HCT116 (cell line): ENCODE measurements at regions not wholly inside any gene's neighbourhood (a gene's known extent, or its start where the extent isn't known, plus 50 kb on each side); places are given as distances from the start of the nearest gene placed in this dataset.

Experiments used
- ATAC-seq: fragments of 200-7000 bp; cut with Tn5 transposase; 2 replicates; pipeline ENCODE4 v1.9.1; 2020; ENCODE audit warnings: mild to moderate bottlenecking, moderate library complexity
- BruUV-seq: library from RNA; stranded (reverse); fragments of 400-500 nt; replicated peaks from 2 replicates; lab custom pipeline; 2021; lab: Mats Ljungman, UMichigan
- CTCF ChIA-PET: fragments of 300-600 bp; sonication (Branson Sonifier 250); formaldehyde crosslinking; loops from one replicate; lab custom pipeline; 2021; ENCODE audit warnings: antibody characterized with exemption; lab: Charles Lee
- POLR2A ChIA-PET: fragments of 300-600, 350-600 bp; sonication (Branson Sonifier 250); formaldehyde crosslinking; loops from one replicate; lab custom pipeline; 2021; ENCODE audit warnings: antibody characterized with exemption; lab: Charles Lee
- RAD21 ChIA-PET, 2 experiments: fragments of 300-600 bp; sonication (Branson Sonifier 250); formaldehyde crosslinking; loops; one replicate each; lab custom pipeline; 2023; ENCODE audit warnings: low total read pairs in 2 of 2; ENCODE audit not compliant: uncharacterized antibody in 2 of 2, unreplicated experiment in 2 of 2, low non-redundant PET in 1 of 2; lab: Charles Lee
- DNase-seq: peaks from one replicate; pipeline ENCODE4 v3.0.0-alpha.2; 2010; ENCODE audit warnings: low read depth, low spot score
- H2AFZ ChIP-seq: fragments of 200-600 bp; shearing (Covaris generic), sonication (generic); 2 replicates; pipeline ENCODE4 v1.6.1; 2017; ENCODE audit warnings: low read depth, mixed run types, mixed read lengths, antibody characterized with exemption, low read length; ENCODE audit not compliant: poor library complexity, severe bottlenecking
- H3K27ac ChIP-seq: 2 replicates; pipeline ENCODE4 v1.5.1; 2012; ENCODE audit warnings: low read depth, low read length
- H3K27me3 ChIP-seq: fragments of 200-600 bp; sonication (generic); 2 replicates; pipeline ENCODE4 v1.6.1; 2016; ENCODE audit warnings: mixed run types, low read length, mixed read lengths; ENCODE audit not compliant: insufficient read depth
- H3K36me3 ChIP-seq, 2 experiments: fragments of 200-500 bp in 1 of 2; fragments of 200-600 bp in 1 of 2; sonication (Bioruptor generic) in 1 of 2; sonication (generic) in 1 of 2; 2 replicates each; pipeline versions ENCODE4 v1.5.1 to v1.6.1; 2014 to 2016; ENCODE audit warnings: low read length in 2 of 2, inconsistent platforms in 1 of 2, mixed read lengths in 1 of 2, mixed run types in 1 of 2; ENCODE audit not compliant: insufficient read depth in 2 of 2, control insufficient read depth in 1 of 2
- H3K4me1 ChIP-seq, 2 experiments: fragments of 200-600 bp in 1 of 2; sonication (generic) in 1 of 2; 2 replicates each; pipeline versions ENCODE4 v1.5.1 to v1.6.1; 2012 to 2017; ENCODE audit warnings: low read length in 2 of 2, inconsistent platforms in 1 of 2, mild to moderate bottlenecking in 1 of 2, mixed read lengths in 1 of 2, mixed run types in 1 of 2, moderate library complexity in 1 of 2; ENCODE audit not compliant: insufficient read depth in 2 of 2, control insufficient read depth in 1 of 2
- H3K4me2 ChIP-seq: fragments of 200-600 bp; sonication (generic); 2 replicates; pipeline ENCODE4 v1.6.1; 2017; ENCODE audit warnings: mixed run types, low read length, mixed read lengths
- H3K4me3 ChIP-seq, 2 experiments: fragments of 200-600 bp in 1 of 2; sonication (generic) in 1 of 2; replicated peaks in 1 of 2; 2 replicates each; pipeline ENCODE4 v1.5.1; 2011 to 2016; ENCODE audit warnings: low read length in 2 of 2, control low read depth in 1 of 2, low read depth in 1 of 2, mild to moderate bottlenecking in 1 of 2, mixed read lengths in 1 of 2, mixed run types in 1 of 2
- H3K79me2 ChIP-seq: fragments of 200-600 bp; sonication (generic); 2 replicates; pipeline ENCODE4 v1.6.1; 2017; ENCODE audit warnings: mild to moderate bottlenecking, mixed run types, low read length, moderate library complexity, mixed read lengths; ENCODE audit not compliant: insufficient read depth
- H3K9ac ChIP-seq: fragments of 200-600 bp; sonication (generic); 2 replicates; pipeline ENCODE4 v1.6.1; 2016; ENCODE audit warnings: low read length, mixed read lengths
- H3K9me2 ChIP-seq: fragments of 200-600 bp; sonication (generic), shearing (Covaris generic); 2 replicates; pipeline ENCODE4 v1.6.1; 2017; ENCODE audit warnings: mixed run types, mild to moderate bottlenecking, moderate library complexity; ENCODE audit not compliant: insufficient read depth
- H3K9me3 ChIP-seq, 2 experiments: fragments of 200-500 bp in 1 of 2; fragments of 200-600 bp in 1 of 2; sonication (Bioruptor generic) in 1 of 2; sonication (generic) in 1 of 2; 2 replicates each; pipeline ENCODE4 v1.6.1; 2014 to 2017; ENCODE audit warnings: low read length in 2 of 2, mixed read lengths in 2 of 2, inconsistent platforms in 1 of 2, low read depth in 1 of 2, mild to moderate bottlenecking in 1 of 2, mixed run types in 1 of 2, moderate library complexity in 1 of 2; ENCODE audit not compliant: control insufficient read depth in 1 of 2, insufficient read depth in 1 of 2
- H4K20me1 ChIP-seq: fragments of 200-600 bp; sonication (generic), shearing (Covaris generic); 2 replicates; pipeline ENCODE4 v1.6.1; 2017; ENCODE audit warnings: mixed run types, mild to moderate bottlenecking, moderate library complexity; ENCODE audit not compliant: insufficient read depth
- ATF3 ChIP-seq: IDR thresholded peaks from 2 replicates; pipeline ENCODE4 v1.6.1; 2012
- CEBPB ChIP-seq: IDR thresholded peaks from 2 replicates; pipeline ENCODE4 v1.6.1; 2012; ENCODE audit warnings: low read depth
- ELF1 ChIP-seq: IDR thresholded peaks from 2 replicates; pipeline ENCODE4 v1.6.1; 2012; ENCODE audit warnings: low read depth, borderline replicate concordance
- EZH2phosphoT487 ChIP-seq: fragments of 200-600 bp; IDR thresholded peaks from 2 replicates; pipeline ENCODE4 v1.6.1; 2018; ENCODE audit warnings: antibody characterized with exemption, borderline replicate concordance
- FOSL1 ChIP-seq: IDR thresholded peaks from 2 replicates; pipeline ENCODE4 v1.6.1; 2012; ENCODE audit warnings: low read depth
- JUND ChIP-seq: IDR thresholded peaks from 2 replicates; pipeline ENCODE4 v1.6.1; 2012
- POLR2AphosphoS5 ChIP-seq: IDR thresholded peaks from 2 replicates; pipeline ENCODE4 v1.6.1; 2011; ENCODE audit warnings: mild to moderate bottlenecking, low read depth, low read length, moderate library complexity
- REST ChIP-seq: IDR thresholded peaks from 2 replicates; pipeline ENCODE4 v1.6.1; 2012; ENCODE audit warnings: low read depth
- SIN3A ChIP-seq: IDR thresholded peaks from 2 replicates; pipeline ENCODE4 v1.6.1; 2012; ENCODE audit warnings: low read depth
- SP1 ChIP-seq: IDR thresholded peaks from 2 replicates; pipeline ENCODE4 v1.6.1; 2012; ENCODE audit warnings: low read depth
- TCF7L2 ChIP-seq: IDR thresholded peaks from 2 replicates; pipeline ENCODE4 v1.7.0; 2011; ENCODE audit warnings: borderline replicate concordance, inconsistent platforms; ENCODE audit not compliant: insufficient read depth, insufficient read length; ENCODE audit errors: extremely low read depth
- YY1 ChIP-seq: IDR thresholded peaks from 2 replicates; pipeline ENCODE4 v1.6.1; 2011; ENCODE audit warnings: low read length, low read depth, moderate library complexity, mild to moderate bottlenecking; ENCODE audit not compliant: insufficient replicate concordance; ENCODE audit errors: extremely low read depth
- ZBTB33 ChIP-seq: IDR thresholded peaks from 2 replicates; pipeline ENCODE4 v1.6.1; 2011; ENCODE audit warnings: mild to moderate bottlenecking, low read length, moderate library complexity; ENCODE audit not compliant: insufficient replicate concordance; ENCODE audit errors: extremely low read depth
- ZFX ChIP-seq: fragments of 450-650 bp; IDR thresholded peaks from 2 replicates; pipeline ENCODE4 v1.6.1; 2017
- ZNF274 ChIP-seq: fragments of 200-500 bp; sonication (Bioruptor generic); IDR thresholded peaks from 2 replicates; pipeline ENCODE4 v1.6.1; 2014; ENCODE audit warnings: mild to moderate bottlenecking, low read depth, low read length, inconsistent platforms
- intact Hi-C: fragments of 100-400 bp; cut with micrococcal nuclease; formaldehyde crosslinking; loops from 2 replicates; pipeline ENCODE4 v1.10.0; 2022

DNA sequence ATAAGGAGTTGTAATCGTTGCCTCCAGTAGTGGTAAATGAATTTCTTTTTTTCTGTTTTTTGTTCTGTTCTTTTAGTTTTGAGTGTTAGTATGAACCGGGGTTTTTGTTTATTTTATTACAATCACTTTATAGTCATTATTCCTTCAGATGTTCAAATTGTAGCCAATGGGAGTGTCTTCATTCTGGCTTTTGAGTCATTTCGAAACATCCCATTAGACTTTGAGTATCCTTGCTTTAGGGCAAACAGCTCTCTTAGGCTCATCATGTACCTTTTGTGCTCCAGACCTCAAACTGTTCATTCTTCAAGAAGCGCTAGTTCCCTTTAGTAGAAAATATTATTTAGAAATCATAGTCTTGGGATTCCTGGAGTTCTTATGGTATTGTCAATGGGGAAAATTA lies 54.2 kb upstream of the PAX3 start:
- Histone ChIP-seq H3K4me3 (no peak overlapping the region), H3K79me2 (no peaks in the 10 kb centered on the region), H2AFZ (no peak overlapping the region), H4K20me1 (no peaks in the 10 kb centered on the region), H3K4me2 (no peak overlapping the region), H3K9me3 (no peaks in the 10 kb centered on the region), H3K9ac (no peak overlapping the region), H3K9me2 (no peaks in the 10 kb centered on the region), H3K27ac (no peak overlapping the region), H3K27me3 (no peaks in the 10 kb centered on the region), H3K4me1 (no peaks in the 10 kb centered on the region), H3K36me3 (no peaks in the 10 kb centered on the region)
- POLR2A ChIA-PET = no interaction called here
- ATAC-seq = no peak
- no peak for DNase-seq
- RAD21 ChIA-PET = no interaction called here
- CTCF ChIA-PET = no interaction called here
- TF ChIP-seq TCF7L2 (no peak), ZFX (no peak)
- intact Hi-C loops = no loop called here
- BruUV-seq = no TSS peak

- no peaks in the 10 kb centered on the region for H3K79me2 ChIP-seq
- intact Hi-C loops = no loop called here
- H3K9me3 ChIP-seq = no peaks in the 10 kb centered on the region
- no peak overlapping the region for H2AFZ ChIP-seq
- BruUV-seq = no TSS peak
- no peaks in the 10 kb centered on the region for H3K4me1 ChIP-seq
- no peak overlapping the region for H3K9ac ChIP-seq
- no peak overlapping the region for H3K27ac ChIP-seq
- ChIA-PET POLR2A (no interaction called here), RAD21 (no interaction called here), CTCF (no interaction called here)
- no peak for DNase-seq
- H3K4me2 ChIP-seq = no peak overlapping the region
- no peaks in the 10 kb centered on the region for H3K9me2 ChIP-seq
- no peak for ATAC-seq
- no peak overlapping the region for H3K4me3 ChIP-seq
- H4K20me1 ChIP-seq = no peaks in the 10 kb centered on the region
- no peaks in the 10 kb centered on the region for H3K27me3 ChIP-seq
- no peaks in the 10 kb centered on the region for H3K36me3 ChIP-seq
- TF ChIP-seq CEBPB (no peak), ZNF274 (no peak), TCF7L2 (no peak), ELF1 (no peak), SIN3A (no peak), JUND (no peak), YY1 (no peak), FOSL1 (no peak), REST (no peak), POLR2AphosphoS5 (no peak), ATF3 (no peak), EZH2phosphoT487 (no peak), ZBTB33 (no peak), SP1 (no peak)
Observed at GRCh38 chr2:222353993-222354392, 55.2 kb upstream of the PAX3 start.
